Mesendoderm (in vitro differentiated cells): ENCODE measurements at regions not wholly inside any gene's neighbourhood (a gene's known extent, or its start where the extent isn't known, plus 50 kb on each side); places are given as distances from the start of the nearest gene placed in this dataset.
"Not testable (repeated sequence)": the region's sequence is repeated elsewhere in the genome, so short reads cannot be mapped to it uniquely, and the experiment has no call there.

Source experiments
- DNase-seq: peaks from one replicate; pipeline ENCODE4 v3.0.0; 2013
- H2AK5ac ChIP-seq: 2 replicates; pipeline ENCODE4 v1.6.1; 2013; ENCODE audit warnings: low read length, inconsistent platforms
- H2BK120ac ChIP-seq: 2 replicates; pipeline ENCODE4 v1.6.1; 2013; ENCODE audit warnings: low read depth, mild to moderate bottlenecking, low read length, moderate library complexity, mixed read lengths
- H2BK15ac ChIP-seq: replicated peaks from 2 replicates; pipeline ENCODE4 v1.6.1; 2013; ENCODE audit warnings: low read depth, mild to moderate bottlenecking, moderate library complexity
- H2BK5ac ChIP-seq: 2 replicates; pipeline ENCODE4 v1.6.1; 2013; ENCODE audit warnings: low read length, inconsistent platforms
- H3K18ac ChIP-seq: 2 replicates; pipeline ENCODE4 v1.6.1; 2013; ENCODE audit warnings: mild to moderate bottlenecking, low read length, mixed read lengths
- H3K23ac ChIP-seq: one replicate; pipeline ENCODE4 v1.6.1; 2013; ENCODE audit warnings: low read length
- H3K27ac ChIP-seq: 2 replicates; pipeline ENCODE4 v1.5.1; 2013; ENCODE audit warnings: low read depth, mild to moderate bottlenecking, inconsistent platforms, low read length, moderate library complexity
- H3K27me3 ChIP-seq: 2 replicates; pipeline ENCODE4 v1.6.1; 2013; ENCODE audit warnings: low read length, control low read depth, mild to moderate bottlenecking, inconsistent platforms; ENCODE audit not compliant: insufficient read depth, poor library complexity
- H3K36me3 ChIP-seq: 2 replicates; pipeline ENCODE4 v1.6.1; 2013; ENCODE audit warnings: low read length, inconsistent platforms; ENCODE audit not compliant: control insufficient read depth, insufficient read depth
- H3K4ac ChIP-seq: one replicate; pipeline ENCODE4 v1.6.1; 2013; ENCODE audit warnings: low read depth, mild to moderate bottlenecking, low read length, moderate library complexity
- H3K4me1 ChIP-seq: 2 replicates; pipeline ENCODE4 v1.6.1; 2013; ENCODE audit warnings: low read depth, low read length, inconsistent platforms; ENCODE audit not compliant: control insufficient read depth
- H3K4me2 ChIP-seq: 2 replicates; pipeline ENCODE4 v1.6.1; 2013; ENCODE audit warnings: low read length
- H3K4me3 ChIP-seq: 2 replicates; pipeline ENCODE4 v1.5.1; 2013; ENCODE audit warnings: mild to moderate bottlenecking, low read length
- H3K56ac ChIP-seq: one replicate; pipeline ENCODE4 v1.6.1; 2013; ENCODE audit warnings: low read length
- H3K79me1 ChIP-seq: 2 replicates; pipeline ENCODE4 v1.6.1; 2013; ENCODE audit warnings: low read length, inconsistent platforms
- H3K79me2 ChIP-seq: 2 replicates; pipeline ENCODE4 v1.6.1; 2013; ENCODE audit warnings: mild to moderate bottlenecking, low read length; ENCODE audit not compliant: control insufficient read depth, insufficient read depth
- H3K9ac ChIP-seq: 2 replicates; pipeline ENCODE4 v1.6.1; 2013; ENCODE audit warnings: low read length, inconsistent platforms
- H4K5ac ChIP-seq: one replicate; pipeline ENCODE4 v1.6.1; 2013; ENCODE audit warnings: low read length
- H4K8ac ChIP-seq: one replicate; pipeline ENCODE4 v1.6.1; 2013; ENCODE audit warnings: low read depth, mild to moderate bottlenecking, control low read depth, low read length, moderate library complexity
- WGBS: extraction: QIAGEN DNeasy Blood & Tissue Kit; methylation state at CpG from one replicate; pipeline ENCODE4 v1.1.7; 2013; ENCODE audit warnings: low lambda C conversion rate, missing lambda C conversion rate; ENCODE audit not compliant: insufficient coverage; ENCODE audit errors: extremely low coverage; 5-methylcytosine and 5-hydroxymethylcytosine counted together

- H3K79me1 ChIP-seq, H3K36me3 ChIP-seq: not testable (repeated sequence)
These were observed 445.1 kb upstream of the CFAP20DC start for GRCh38 chr3:59494969-59495368.

DNA sequence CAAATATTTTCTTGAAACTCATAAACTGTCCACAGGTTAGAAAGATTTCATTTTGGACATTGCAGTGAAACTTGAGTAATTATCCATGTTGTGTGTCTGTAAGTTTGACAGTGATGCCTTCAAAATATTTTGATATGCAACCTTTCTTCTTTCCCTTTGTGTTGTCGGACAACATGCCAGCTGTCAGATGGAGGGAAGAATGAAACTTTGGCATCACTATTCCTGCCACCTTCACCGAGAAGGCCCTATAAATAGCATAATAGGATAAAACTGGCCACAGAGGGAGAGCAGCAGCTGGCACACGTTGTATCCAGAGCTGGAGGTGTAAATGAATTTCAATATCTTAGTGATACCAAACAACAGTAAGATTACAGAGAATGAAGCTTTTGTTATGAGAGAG, 436.7 kb upstream of the CFAP20DC start:
- H3K4me2 ChIP-seq, result no peak overlapping the region
- no peak overlapping the region for H3K4ac ChIP-seq
- H3K79me1 ChIP-seq, result no peaks in the 10 kb centered on the region
- no peak overlapping the region for H3K18ac ChIP-seq
- H4K8ac ChIP-seq, result no peak overlapping the region
- no peak overlapping the region for H3K4me3 ChIP-seq
- H3K23ac ChIP-seq, result no peak overlapping the region
- H2BK5ac ChIP-seq, result no peak overlapping the region
- no peak overlapping the region for H4K5ac ChIP-seq
- H3K56ac ChIP-seq, result no peak overlapping the region
- peak overlapping the region; percentile 68 for H2BK120ac ChIP-seq
- no peak overlapping the region for H2BK15ac ChIP-seq
- no peaks in the 10 kb centered on the region for H3K27me3 ChIP-seq
- H3K4me1 ChIP-seq, result peaks cover 6% of the 10 kb centered on the region
- no peaks in the 10 kb centered on the region for H3K79me2 ChIP-seq
- no peak for DNase-seq
- no peak overlapping the region for H3K9ac ChIP-seq
- no CpG with 5 or more reads among the region's 3 CpGs for WGBS
- no peaks in the 10 kb centered on the region for H3K36me3 ChIP-seq
- no peak overlapping the region for H2AK5ac ChIP-seq
- H3K27ac ChIP-seq, result no peak overlapping the region

More at GRCh38 chr3:59494969-59495368, 445.1 kb upstream of the CFAP20DC start:
- H2BK15ac ChIP-seq, H3K27me3 ChIP-seq, H3K27ac ChIP-seq, H2BK120ac ChIP-seq, H2BK5ac ChIP-seq, H3K4me1 ChIP-seq, DNase-seq, H3K23ac ChIP-seq, H3K9ac ChIP-seq, H3K4ac ChIP-seq, H3K4me2 ChIP-seq, H3K56ac ChIP-seq, H3K79me2 ChIP-seq, H2AK5ac ChIP-seq, H4K5ac ChIP-seq, H3K4me3 ChIP-seq, H4K8ac ChIP-seq, H3K18ac ChIP-seq: not testable (repeated sequence)
- no CpG with 5 or more reads among the region's 1 CpG for WGBS

- Histone ChIP-seq H2BK120ac (no peak overlapping the region), H3K4me3 (no peak overlapping the region), H3K18ac (no peak overlapping the region), H3K27ac (no peak overlapping the region), H3K56ac (no peak overlapping the region), H4K5ac (no peak overlapping the region), H3K4me1 (peaks cover 6% of the 10 kb centered on the region), H2BK5ac (no peak overlapping the region), H3K23ac (no peak overlapping the region), H2BK15ac (no peak overlapping the region), H2AK5ac (no peak overlapping the region), H4K8ac (no peak overlapping the region), H3K9ac (no peak overlapping the region), H3K27me3 (no peaks in the 10 kb centered on the region), H3K4ac (no peak overlapping the region), H3K4me2 (no peak overlapping the region), H3K36me3 (no peaks in the 10 kb centered on the region), H3K79me2 (no peaks in the 10 kb centered on the region), H3K79me1 (no peaks in the 10 kb centered on the region)
- no CpG with 5 or more reads among the region's 3 CpGs for WGBS
- no peak for DNase-seq
These were observed 433.4 kb upstream of the CFAP20DC start for GRCh38 chr3:59483191-59483590.

DNA sequence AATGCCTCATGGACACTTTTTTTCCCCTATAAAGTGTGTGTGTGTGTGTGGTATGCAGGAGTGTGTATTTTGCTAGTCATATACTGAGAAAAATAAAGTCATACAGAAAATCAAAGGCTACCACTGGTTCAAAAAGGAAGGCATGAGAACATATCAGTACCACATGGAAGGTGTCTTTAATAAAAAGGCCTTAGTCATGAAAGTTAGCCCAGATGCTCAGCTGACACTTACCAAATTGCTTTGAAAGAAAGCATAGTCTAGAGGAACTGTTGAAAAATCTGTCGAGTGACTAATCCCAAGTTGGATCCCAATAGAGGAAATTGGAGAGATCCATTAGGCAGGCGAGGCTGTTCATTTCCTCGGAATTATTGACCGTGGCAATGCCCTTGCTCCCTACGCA, 432.9 kb upstream of the CFAP20DC start:
- Histone ChIP-seq H3K18ac (peak overlapping the region; percentile 28), H2BK5ac (no peak overlapping the region), H3K4me3 (no peak overlapping the region), H3K23ac (no peak overlapping the region), H2BK120ac (no peak overlapping the region), H2BK15ac (no peak overlapping the region), H4K5ac (no peak overlapping the region), H3K4me2 (no peak overlapping the region), H3K79me2 (no peaks in the 10 kb centered on the region), H2AK5ac (no peak overlapping the region), H3K27me3 (no peaks in the 10 kb centered on the region), H4K8ac (no peak overlapping the region), H3K27ac (no peak overlapping the region), H3K9ac (no peak overlapping the region), H3K56ac (no peak overlapping the region), H3K4ac (no peak overlapping the region), H3K79me1 (no peaks in the 10 kb centered on the region), H3K36me3 (no peaks in the 10 kb centered on the region), H3K4me1 (peaks cover 6% of the 10 kb centered on the region)
- no CpG with 5 or more reads among the region's 5 CpGs for WGBS
- DNase-seq, result no peak

DNA sequence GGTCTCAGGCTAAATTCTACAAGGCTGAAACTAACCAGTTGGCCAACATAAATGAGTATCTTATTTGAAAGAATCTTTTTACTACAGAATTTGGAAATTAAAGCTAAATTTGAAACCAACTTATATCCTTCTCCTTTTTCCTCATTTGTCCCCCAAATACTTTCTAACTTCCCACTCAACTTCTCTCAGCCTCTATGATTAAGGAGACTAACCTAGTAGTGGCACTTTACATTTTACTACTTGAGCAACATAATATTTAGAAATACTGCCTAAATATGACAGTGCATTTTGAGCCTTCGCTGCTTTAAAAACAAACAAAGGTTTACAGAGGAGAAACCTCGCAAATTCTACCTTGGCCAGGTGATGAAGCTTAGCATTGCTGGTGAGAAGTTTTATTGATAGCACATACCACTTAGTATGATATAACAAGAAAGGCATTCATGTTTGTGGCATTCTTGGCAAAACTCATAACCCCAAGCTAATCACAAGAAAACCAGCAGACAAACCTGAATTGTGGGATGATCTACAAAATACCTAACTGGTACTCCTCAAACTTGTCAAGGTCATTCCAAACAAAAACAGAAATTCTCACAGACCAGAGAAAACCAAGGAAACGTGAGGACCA, 432.1 kb upstream of the CFAP20DC start:
- no peaks in the 10 kb centered on the region for H3K79me1 ChIP-seq
- no peak overlapping the region for H2BK15ac ChIP-seq
- H3K27ac ChIP-seq, result no peak overlapping the region
- H3K4me1 ChIP-seq, result no peaks in the 10 kb centered on the region
- no peak overlapping the region for H3K18ac ChIP-seq
- H3K56ac ChIP-seq, result no peak overlapping the region
- no peak overlapping the region for H2BK5ac ChIP-seq
- H2AK5ac ChIP-seq, result no peak overlapping the region
- no peaks in the 10 kb centered on the region for H3K79me2 ChIP-seq
- no peak overlapping the region for H3K23ac ChIP-seq
- H3K4me3 ChIP-seq, result no peak overlapping the region
- no peak overlapping the region for H4K8ac ChIP-seq
- H3K4me2 ChIP-seq, result no peak overlapping the region
- no peaks in the 10 kb centered on the region for H3K36me3 ChIP-seq
- no peak overlapping the region for H2BK120ac ChIP-seq
- no peak for DNase-seq
- no peak overlapping the region for H4K5ac ChIP-seq
- WGBS, result no CpG with 5 or more reads among the region's 3 CpGs
- H3K4ac ChIP-seq, result no peak overlapping the region
- no peak overlapping the region for H3K9ac ChIP-seq
- no peaks in the 10 kb centered on the region for H3K27me3 ChIP-seq

DNA sequence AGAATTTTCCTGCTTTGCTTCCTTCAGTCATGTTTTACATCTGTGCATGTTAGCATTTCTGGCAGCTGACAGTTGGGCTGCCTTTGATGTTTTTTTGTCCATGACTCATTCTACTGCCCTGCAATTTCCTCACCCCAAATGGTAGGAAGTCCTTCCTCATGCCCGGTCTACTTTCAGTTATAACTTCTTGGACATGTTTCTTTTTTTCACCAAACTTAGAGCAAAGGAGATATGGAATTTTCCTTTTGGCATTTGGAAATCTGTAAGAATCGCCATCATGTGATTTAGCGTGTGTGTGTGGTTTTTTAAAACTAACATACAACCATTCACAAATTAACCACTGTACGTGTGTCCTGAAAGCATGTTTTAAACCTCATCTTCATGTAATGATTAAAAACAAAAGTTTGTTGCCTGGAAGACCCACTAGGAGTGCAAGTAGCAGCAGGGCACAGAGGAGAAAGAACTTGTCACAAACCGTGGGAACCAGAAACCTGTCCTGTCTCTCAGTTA, 430.7 kb upstream of the CFAP20DC start:
- H2BK5ac ChIP-seq, result no peak overlapping the region
- no peak overlapping the region for H2BK120ac ChIP-seq
- no peak overlapping the region for H3K23ac ChIP-seq
- H3K56ac ChIP-seq, result no peak overlapping the region
- H3K79me2 ChIP-seq, result no peaks in the 10 kb centered on the region
- no peak overlapping the region for H4K8ac ChIP-seq
- no peak overlapping the region for H3K9ac ChIP-seq
- H3K27ac ChIP-seq, result no peak overlapping the region
- no peaks in the 10 kb centered on the region for H3K36me3 ChIP-seq
- H3K27me3 ChIP-seq, result no peaks in the 10 kb centered on the region
- no peaks in the 10 kb centered on the region for H3K79me1 ChIP-seq
- H3K4me3 ChIP-seq, result no peak overlapping the region
- no peak for DNase-seq
- WGBS, result no CpG with 5 or more reads among the region's 5 CpGs
- no peak overlapping the region for H3K4ac ChIP-seq
- no peak overlapping the region for H3K4me2 ChIP-seq
- no peaks in the 10 kb centered on the region for H3K4me1 ChIP-seq
- no peak overlapping the region for H2BK15ac ChIP-seq
- H2AK5ac ChIP-seq, result no peak overlapping the region
- H4K5ac ChIP-seq, result no peak overlapping the region
- peak overlapping the region; percentile 51 for H3K18ac ChIP-seq
